Activated CD4-positive, CD25-positive, alpha-beta regulatory T cell (primary cell): ENCODE measurements at regions not wholly inside any gene's neighbourhood (a gene's known extent, or its start where the extent isn't known, plus 50 kb on each side); places are given as distances from the start of the nearest gene placed in this dataset.
"Not testable (repeated sequence)": the region's sequence is repeated elsewhere in the genome, so short reads cannot be mapped to it uniquely, and the experiment has no call there.

Source experiments
- DNase-seq, 4 experiments: peaks; one replicate each; lab custom pipeline; 2025; lab: John Stamatoyannopoulos, UW

DNA sequence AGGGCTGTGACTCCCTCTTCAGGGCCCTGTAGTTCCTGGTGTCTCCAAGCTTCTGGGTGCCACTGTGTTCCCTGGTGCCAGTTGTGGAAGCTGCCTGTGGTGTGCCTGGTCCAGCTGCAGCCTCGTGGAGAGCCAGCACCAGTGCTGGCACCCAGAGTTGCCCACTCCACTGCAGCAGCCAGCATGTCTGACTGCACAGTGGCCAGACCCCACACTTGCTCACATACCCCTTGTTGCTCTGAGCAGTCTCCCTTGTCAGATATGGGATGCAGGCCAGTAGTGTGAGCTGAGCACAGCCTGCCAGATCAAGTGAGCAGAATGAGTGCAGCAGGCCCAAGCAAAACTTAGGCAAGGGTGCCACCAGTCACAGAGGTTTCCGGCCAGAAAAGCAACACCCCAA is 108.6 kb downstream of the ZMAT1 start:
- DNase-seq: no peak

DNA sequence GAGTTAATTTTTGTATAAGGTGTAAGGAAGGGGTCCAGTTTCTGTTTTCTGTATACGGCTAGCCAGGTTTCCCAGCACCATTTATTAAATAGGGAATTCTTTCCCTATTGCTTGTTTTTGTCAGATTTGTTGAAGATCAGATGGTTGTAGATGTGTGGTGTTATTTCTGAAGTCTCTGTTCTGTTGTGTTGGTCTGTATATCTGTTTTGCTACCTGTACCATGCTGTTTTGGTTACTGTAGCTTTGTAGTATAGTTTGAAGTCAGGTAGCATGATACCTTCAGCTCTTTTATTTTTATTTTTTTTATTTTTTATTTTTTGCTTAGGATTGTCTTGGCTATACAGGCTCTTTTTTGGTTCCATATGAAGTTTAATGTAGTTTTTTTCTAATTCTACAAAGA is 114.1 kb downstream of the ZMAT1 start:
- not testable (repeated sequence) for DNase-seq

DNA sequence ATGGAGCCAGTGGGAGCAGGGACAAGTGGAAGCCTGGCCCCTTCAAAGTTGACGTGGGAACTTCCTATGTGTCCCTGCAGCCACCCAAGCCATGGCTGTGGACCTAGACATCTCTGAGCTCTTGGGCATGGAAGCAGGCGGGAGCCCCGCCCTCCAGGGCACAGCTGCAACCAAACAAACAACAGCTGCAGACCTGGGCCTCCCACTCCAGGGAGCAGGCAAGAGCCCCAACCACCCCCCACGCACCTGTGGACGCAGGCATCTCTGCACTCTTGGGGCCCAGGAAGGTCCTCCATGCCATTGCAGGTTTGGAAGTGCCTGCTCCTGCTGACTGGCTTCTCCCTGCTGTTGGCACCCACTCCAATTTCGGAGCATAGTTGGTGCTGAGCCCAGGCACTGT is 118.6 kb downstream of the ZMAT1 start:
- no peak for DNase-seq

DNA sequence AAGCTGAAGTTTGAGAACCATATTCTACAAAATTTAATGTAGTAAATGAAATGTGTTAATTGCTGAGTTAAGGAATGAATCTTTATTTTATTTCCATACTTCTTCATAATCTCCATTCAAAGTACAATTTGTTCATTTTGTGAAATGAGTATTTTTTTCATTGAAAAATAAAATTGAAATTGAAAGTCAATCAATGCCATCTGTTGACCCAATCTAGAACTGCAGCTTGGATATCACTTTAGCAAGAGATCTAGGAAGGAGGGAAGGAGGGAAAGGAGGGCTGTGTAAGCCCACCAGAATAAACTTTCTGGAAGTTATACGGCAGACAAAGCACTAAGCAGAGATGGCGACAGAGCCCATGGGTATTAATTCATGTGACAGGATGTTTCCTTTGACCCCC is 128.4 kb downstream of the ZMAT1 start:
- DNase-seq: no peak

DNA sequence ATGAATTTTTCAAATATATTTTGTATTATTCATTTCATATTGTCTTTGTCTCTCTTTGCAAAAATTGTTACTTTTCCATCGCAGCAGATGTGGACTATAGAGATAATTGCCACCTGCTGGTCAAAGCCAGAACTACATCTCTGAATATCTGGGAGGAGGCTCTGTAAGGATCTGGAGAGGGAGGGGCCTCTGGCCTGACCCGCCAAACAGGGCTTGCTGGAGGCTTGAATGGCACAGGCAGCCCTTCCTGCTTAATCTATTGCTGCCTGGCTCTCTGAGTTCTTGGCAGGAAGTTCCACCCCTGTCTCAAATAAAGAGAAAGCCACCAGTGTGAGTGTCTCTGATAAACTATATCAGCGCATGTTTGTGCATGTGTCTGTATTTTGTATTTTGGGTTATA is 132.4 kb downstream of the ZMAT1 start:
- DNase-seq: peak; percentile 30 to 44 (median 40)

DNA sequence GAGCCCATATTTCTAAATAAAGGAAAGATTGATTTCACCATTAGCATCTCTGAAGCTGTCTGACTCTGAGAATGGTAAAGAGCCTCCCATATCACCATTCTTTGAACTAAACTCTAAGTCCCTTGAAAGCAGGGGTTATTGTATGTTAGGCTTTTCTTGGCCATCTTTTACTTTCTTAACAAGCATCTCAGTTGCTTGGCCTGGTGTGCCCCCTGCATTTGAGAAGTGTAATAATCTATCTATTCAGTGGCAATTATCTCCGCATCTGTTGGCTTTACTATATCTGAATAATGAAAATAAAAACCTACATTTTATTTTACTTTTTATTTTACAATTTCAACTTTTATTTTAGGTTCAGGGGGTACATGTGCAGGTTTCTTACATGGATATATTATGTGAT is 128.3 kb upstream of the ARMCX2 start:
- no peak for DNase-seq

DNA sequence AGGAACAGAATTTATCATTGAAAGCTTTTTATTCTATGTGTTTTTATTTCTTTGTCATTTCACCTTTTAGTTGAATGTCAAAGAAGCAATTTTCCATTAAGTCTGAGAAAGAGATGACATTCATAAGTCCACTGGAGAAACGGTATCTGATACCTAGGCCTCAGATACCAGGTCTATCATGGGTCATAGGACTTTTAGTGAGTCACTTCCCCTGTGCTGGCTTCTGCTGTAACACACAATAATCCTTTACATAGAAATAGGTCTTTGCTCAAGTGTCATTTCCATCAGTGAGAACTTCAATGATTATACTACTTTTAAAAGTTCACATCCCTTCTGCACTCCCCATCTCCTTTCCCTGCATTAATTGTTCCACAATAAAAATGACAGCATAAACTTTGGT is 125.5 kb upstream of the ARMCX2 start:
- no peak for DNase-seq

DNA sequence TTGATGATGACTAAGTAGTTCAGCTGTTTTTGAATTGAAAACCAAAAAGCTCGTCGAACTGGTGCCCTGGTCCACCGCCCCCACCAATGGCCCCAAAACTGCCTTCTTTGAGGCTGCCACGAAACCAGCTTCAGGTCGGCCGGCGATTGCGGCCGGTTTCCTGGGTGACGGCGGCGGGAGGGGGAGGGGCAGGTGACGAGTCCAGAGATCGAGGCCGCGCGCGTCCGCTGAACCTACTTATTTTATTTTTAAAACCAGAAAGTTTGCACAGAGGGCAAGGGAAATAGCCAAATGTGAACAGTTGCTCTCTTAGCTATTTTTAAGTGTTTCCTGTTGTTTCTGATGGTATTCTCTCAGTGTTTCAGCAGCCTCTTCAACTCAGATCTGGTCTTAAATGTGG is 120.8 kb upstream of the ARMCX2 start:
- not testable (repeated sequence) for DNase-seq

DNA sequence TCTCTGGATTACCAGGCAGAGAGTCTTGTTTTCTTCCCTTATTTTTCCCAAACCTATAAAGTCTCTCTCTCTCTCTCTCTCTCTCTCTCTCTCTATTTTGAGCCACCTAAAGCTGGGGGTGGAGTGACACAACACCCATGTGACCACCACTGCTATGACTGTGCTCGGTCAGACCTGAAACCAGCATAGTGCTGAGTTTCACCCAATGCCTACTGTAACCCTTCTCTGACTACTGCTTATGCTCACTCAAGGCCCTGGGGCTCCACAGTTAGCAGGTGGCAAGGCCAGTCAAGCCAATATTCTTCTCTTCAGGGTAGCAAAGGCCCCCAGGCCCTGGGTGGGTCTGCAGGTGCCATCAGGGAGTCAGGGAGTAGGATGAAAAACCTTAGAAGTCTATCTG is 114.7 kb upstream of the ARMCX2 start:
- DNase-seq: no peak

DNA sequence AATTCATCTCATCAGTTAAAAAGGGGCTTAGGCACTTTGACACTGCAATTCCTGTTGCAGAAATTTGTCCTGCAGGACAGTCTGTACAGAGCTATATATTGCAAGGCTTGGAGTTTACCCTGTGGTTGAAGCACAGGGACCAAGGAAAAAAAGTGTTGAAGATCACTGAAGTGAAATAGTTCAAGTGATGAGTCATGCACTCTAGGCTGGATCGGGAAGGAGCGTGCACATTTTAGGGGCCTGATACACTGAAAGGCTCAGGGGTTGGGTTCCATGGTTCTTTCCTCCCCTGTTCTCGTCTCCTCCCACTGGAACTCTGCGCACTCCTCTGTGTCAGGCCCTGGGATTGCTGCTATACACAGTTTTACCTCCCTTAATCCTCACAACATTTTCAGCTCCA is 104.9 kb upstream of the ARMCX2 start:
- DNase-seq: no peak

DNA sequence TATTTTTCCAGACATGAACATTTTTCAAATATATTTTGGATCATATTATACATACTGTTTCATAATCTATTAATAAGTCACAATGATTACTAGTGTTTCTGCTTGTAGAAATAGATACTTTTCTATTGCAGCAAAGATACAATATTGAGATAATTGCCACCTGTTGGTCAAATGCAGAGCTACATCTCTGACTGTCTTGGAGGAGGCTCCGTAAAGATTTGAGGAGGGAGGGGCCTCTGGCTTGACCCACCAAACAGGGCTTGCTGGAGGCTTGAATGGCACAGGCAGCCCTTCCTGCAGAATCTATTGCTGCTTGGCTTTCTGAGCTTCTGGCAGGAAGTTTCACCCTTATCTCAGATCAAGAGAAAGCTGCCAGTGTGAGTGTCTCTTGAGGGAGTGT is 99.3 kb upstream of the ARMCX2 start:
- no peak for DNase-seq

DNA sequence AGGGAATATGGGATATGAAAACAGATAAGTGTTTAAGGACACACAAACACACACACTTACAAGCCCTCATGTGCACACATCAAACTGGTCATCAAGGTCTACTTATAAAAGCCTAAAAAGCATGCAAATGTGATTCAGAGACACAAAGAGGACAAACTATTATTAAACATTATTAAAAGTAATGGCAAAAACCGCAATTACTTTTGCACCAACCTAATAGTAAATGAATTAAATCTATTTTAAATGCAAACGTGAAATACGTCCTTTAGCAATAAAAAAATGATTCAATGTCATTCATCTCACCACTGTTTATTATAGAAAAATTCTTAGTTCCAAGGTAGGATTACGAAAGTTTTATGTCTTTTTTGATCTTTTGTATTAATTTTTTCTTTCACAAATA is 91.1 kb upstream of the ARMCX2 start:
- no peak for DNase-seq

DNA sequence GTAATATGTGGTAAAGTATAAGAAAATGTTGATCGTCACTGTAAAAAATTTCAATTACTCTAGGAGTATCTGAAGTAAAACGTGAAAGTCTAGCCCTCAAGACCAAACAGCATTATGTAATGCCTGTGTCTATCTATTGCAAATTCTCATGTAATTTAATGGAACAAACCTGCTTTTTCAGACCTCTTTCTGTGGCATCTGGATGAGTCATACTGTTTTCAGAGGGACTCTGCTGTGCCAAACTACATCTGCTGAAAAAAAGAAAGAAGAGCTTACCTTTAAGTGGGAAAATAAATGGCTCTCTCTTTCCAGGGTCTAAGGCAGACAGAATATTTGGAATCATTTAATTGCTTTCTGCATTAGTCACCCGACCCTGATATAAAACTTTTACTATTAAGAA is 89.8 kb upstream of the ARMCX2 start:
- DNase-seq: no peak

DNA sequence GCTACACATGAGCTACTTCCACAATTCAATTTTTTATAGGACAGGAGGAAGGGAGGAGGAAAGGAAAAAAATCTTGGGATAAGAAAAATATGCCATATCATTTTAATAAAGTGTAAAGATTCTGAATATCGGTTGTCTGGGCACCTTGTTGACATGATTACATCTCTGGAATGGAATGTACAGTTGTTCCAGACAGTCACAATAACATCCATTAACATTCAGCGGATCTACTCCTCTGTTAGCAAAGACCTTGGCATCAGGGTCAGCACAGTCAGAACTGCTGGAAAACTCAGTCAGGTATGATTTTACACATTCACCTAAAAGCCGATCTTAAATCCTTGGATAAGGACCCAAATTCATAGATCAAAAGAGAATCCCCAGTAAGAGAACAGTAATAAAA is 85.4 kb upstream of the ARMCX2 start:
- no peak for DNase-seq

DNA sequence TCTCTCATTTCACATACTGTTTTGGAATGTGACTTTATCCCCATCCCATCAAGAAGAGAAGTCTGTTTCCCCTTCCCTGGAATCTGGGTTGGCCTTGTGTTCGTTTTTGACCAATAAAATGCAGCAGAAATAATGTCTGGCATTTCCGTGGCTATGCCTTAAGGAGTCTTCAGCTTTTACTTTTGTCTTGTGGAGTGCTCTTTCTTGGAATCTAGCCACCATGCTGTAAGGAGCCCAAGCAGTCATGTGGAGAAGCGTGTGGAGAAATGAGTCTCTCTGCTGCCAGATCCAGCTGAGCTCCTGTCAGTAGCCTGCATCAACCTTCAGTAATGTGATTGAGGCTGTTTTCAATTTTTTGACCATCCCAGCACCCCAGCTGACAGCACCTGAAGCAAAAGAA is 84.4 kb upstream of the ARMCX2 start:
- no peak for DNase-seq

DNA sequence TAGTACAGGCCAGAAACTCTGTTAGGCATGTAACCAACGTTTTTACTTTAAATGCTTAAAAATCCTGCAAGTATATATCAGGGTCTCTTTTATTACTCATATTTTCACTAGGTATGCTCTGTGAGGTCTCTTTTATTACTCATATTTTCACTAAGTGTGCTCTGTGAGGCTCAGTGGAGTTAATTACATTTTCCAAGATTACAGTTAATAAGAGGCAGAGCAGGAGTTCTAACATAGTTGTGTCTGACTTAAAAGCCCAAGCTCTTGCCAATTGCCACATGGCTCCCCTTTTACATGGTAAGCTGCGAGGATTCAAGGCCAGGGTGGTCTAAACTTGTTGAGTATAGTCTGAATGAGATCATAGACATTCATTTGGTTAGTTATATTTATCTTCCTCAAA is 81.0 kb upstream of the ARMCX2 start:
- DNase-seq: no peak

DNA sequence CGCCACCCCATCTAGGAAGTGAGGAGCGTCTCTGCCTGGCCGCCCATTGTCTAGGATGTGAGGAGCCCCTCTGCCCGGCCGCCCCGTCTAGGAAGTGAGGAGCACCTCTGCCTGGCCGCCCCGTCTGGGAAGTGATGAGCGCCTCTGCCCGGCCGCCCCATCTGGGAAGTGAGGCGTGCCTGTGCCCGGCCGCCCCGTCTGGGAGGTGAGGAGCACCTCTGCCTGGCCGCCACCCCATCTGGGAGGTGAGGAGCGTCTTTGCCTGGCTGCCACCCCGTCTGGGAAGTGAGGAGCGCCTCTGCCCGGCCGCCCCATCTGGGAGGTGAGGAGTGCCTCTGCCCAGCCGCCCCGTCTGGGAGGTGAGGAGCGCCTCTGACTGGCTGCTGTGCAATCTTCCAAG is 79.2 kb upstream of the ARMCX2 start:
- DNase-seq: peak in 1 of 4 experiments; percentile 0

DNA sequence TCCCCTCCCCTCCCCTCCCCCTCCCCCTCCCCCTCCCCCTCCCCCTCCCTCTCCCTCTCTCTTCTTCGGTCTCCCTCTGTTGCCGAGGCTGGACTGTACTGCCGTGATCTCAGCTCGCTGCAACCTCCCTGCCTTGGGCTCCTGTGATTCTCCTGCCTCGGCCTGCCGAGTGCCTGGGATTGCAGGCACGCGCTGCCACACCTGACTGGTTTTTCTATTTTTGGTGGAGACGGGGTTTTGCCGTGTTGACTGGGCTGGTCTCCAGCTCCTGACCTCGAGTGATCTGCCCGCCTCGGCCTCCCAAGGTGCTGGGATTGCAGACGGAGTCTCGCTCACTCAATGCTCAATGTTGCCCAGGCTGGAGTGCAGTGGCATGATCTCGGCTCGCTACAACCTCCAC is 78.8 kb upstream of the ARMCX2 start:
- not testable (repeated sequence) for DNase-seq

DNA sequence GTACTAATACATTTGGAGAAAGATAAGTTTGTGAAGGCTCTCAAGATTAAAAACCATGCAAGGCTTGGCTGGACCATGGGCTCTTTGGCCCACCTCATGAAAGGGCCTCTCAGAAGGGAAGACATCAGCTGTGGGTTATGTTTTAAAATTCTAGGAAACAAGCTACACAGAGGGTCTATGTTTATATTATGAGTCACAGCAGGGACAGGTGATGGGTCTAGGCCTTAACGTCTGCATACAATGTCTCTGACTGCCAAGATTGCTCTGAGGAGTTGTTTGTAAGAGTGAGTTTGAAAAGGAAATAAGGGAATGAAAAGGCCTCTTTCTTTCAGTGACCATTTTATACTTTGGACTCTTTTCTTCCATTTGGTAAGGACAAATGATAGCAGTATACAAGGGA is 77.0 kb upstream of the ARMCX2 start:
- DNase-seq: no peak

DNA sequence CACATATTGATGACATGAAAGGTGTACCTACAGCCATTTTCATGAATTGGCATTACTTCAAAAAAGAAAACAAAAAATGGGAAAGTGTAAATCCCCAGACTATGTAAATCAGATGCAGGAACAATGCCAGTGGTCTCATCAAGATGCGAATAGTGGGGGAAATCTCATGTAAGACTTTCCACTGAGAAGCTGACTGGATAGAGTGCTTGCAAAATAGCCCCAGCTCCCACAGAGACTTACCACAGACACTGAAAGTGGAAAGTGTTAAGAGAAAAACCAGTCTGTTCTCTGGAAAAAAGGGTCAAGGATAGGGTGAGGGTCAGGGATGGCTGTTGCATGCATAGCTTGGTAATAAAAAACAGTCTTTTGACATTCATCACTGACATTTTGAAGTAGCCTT is 73.2 kb upstream of the ARMCX2 start:
- DNase-seq: no peak

DNA sequence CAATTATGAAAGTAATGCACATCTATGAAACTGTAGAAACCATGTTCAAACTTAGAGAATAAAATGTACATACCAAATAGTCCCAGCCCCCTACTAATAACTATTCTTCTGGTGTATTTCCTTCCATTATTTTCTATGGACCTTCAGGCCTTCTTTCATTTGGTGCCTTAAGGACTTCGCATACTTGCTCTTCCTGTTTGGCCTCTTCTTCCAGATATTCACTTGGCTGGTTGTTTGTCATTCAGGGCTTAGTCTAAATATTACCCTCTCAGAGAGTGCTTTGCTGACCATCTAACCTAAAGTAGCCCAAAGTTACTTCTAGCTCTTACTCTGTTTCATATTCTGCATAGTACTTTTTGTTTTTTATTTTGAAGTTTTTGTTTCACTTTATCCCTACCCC is 70.3 kb upstream of the ARMCX2 start:
- DNase-seq: no peak
